ENCODE measurements at regions not wholly inside any gene's neighbourhood (a gene's known extent, or its start where the extent isn't known, plus 50 kb on each side); places are given as distances from the start of the nearest gene placed in this dataset.

- Histone ChIP-seq H3K18ac (ENCODE audit: insufficient read length, low read depth, low read length) (no peak overlapping the region), H3K23me2 (ENCODE audit: insufficient read length, low read depth, low read length, poor library complexity, severe bottlenecking) (no peaks in the 10 kb centered on the region), H2BK15ac (ENCODE audit: low read depth, low read length) (no peak overlapping the region), H3K56ac (ENCODE audit: insufficient read length, low read depth, low read length) (no peak overlapping the region), H3K27me3 (ENCODE audit: insufficient read depth, low read length) (no peaks in the 10 kb centered on the region), H3T11ph (ENCODE audit: low read length) (no peak overlapping the region), H3K9ac (ENCODE audit: extremely low read depth, insufficient read length, low read length) (no peak overlapping the region), H2BK5ac (ENCODE audit: insufficient read length, low read length) (no peak overlapping the region), H2AK5ac (ENCODE audit: insufficient read length, low read length) (no peak overlapping the region), H4K5ac (ENCODE audit: insufficient read length, low read depth, low read length) (no peak overlapping the region), H3K4me2 (ENCODE audit: insufficient read depth, insufficient read length, low read length) (no peak overlapping the region), H3K23ac (ENCODE audit: insufficient read length, low read depth, low read length) (no peak overlapping the region), H2AFZ (ENCODE audit: low read length) (no peak overlapping the region), H2BK12ac (ENCODE audit: insufficient read length, low read depth, low read length) (no peak overlapping the region), H4K8ac (replicated peaks; ENCODE audit: insufficient read length, low read depth, low read length) (no peak overlapping the region), H3K79me1 (ENCODE audit: insufficient read depth, low read depth, low read length, poor library complexity, severe bottlenecking) (no peaks in the 10 kb centered on the region), H3K14ac (ENCODE audit: insufficient read depth, low read length) (no peak overlapping the region), H2BK120ac (ENCODE audit: low read depth, low read length, poor library complexity, severe bottlenecking) (no peak overlapping the region), H4K91ac (ENCODE audit: insufficient read length, low read depth, low read length) (no peak overlapping the region), H3K79me2 (ENCODE audit: insufficient read depth, low read length) (no peaks in the 10 kb centered on the region), H3K9me3 (ENCODE audit: control insufficient read depth, low read depth, low read length) (no peaks in the 10 kb centered on the region), H3K4me1 (ENCODE audit: insufficient read depth, low read length) (peaks cover 2% of the 10 kb centered on the region; the same call in 1 of the 2 replicates), H3K4ac (ENCODE audit: low read depth, low read length) (no peak overlapping the region), H2BK20ac (ENCODE audit: low read depth, low read length, poor library complexity, severe bottlenecking) (no peak overlapping the region), H3K27ac (ENCODE audit: insufficient read length, low read depth, low read length) (no peak overlapping the region), H4K20me1 (ENCODE audit: control insufficient read depth, insufficient read depth, insufficient read length) (no peaks in the 10 kb centered on the region)
- DNase-seq: no peak
- Mint-ChIP-seq H3K4me3 (no peak overlapping the region), H3K4me1 (peaks cover 18 to 21% of the 10 kb centered on the region in 2 experiments), H3K27ac (peak overlapping the region in 1 of 3 experiments; percentile 10; a peak in 1 of 7 replicates), H3K27me3 (ENCODE audit: low read depth) (no peaks in the 10 kb centered on the region), H3K36me3 (ENCODE audit: insufficient read depth in 1 of 3, low read depth in 3 of 3) (no peaks in the 10 kb centered on the region), H3K9me3 (no peaks in the 10 kb centered on the region)
- no CpG with 5 or more reads among the region's 3 CpGs for WGBS (ENCODE audit: extremely low coverage, insufficient read length, low lambda C conversion rate)
- TF ChIP-seq CTCF (conservative IDR thresholded peaks at IDR 0.05): no peak
These were observed 145.6 kb upstream of the CHRM3 start for GRCh38 chr1:239240736-239241135.
